Spleen (tissue), 7 donors: ENCODE measurements at regions not wholly inside any gene's neighbourhood (a gene's known extent, or its start where the extent isn't known, plus 50 kb on each side); places are given as distances from the start of the nearest gene placed in this dataset.

Experiments used
- POLR2A ChIP-seq, 3 donors: fragments of 450-650 bp; IDR thresholded peaks; one replicate each; pipeline ENCODE4 v1.5.1; 2017; ENCODE audit warnings: antibody characterized with exemption in 3 of 3, mild to moderate bottlenecking in 1 of 3
- POLR2AphosphoS5 ChIP-seq, 3 donors: sonication (generic); formaldehyde crosslinking; IDR thresholded peaks; one replicate each; pipeline ENCODE4 v1.5.1; 2017; ENCODE audit warnings: antibody characterized with exemption in 3 of 3
- TF ChIP-seq, protein P1 (sequence below), 11 experiments: fragments of 200-600 bp in 7 of 11; fragments of 450-650 bp in 4 of 11; sonication (generic) in 4 of 11; IDR thresholded peaks in 8 of 11; conservative IDR thresholded peaks in 3 of 11; 1 replicate in 7 of 11; 2 replicates in 4 of 11; pipeline versions ENCODE4 v1.4.0 to v1.8.0; 2016 to 2021; ENCODE audit warnings: antibody characterized with exemption in 11 of 11, inconsistent platforms in 4 of 11, mild to moderate bottlenecking in 1 of 11
- donor health status: DM: no; HTN: no; CAD: no; lungs with moderate emphysema.
- donor health status: DM: no; HTN: no; CAD: no.
- donor health status: DM: no; HTN: no; CAD: no.

DNA sequence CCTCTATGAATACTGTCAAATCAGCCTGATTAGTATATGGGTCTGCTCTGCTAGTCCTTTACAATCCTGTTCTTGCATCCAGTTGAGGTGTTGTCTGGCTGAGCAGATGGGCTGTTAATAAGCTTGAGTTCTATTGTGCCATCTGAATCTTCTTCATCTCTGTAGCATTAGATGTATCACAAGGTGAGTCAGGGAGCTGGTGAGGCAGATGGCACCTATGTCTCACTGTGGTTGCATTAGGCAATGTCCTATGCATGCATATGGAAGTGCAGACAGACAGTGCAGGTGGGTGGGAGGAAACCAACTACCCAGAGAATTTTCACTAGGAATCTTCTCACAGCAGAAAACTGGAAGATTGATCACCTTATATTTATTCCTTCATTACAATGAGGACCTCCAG, 165.7 kb upstream of the STXBP6 start:
- no peak for TF ChIP-seq POLR2AphosphoS5 (IDR thresholded peaks at IDR 0.05)
- TF ChIP-seq, protein P1, sequence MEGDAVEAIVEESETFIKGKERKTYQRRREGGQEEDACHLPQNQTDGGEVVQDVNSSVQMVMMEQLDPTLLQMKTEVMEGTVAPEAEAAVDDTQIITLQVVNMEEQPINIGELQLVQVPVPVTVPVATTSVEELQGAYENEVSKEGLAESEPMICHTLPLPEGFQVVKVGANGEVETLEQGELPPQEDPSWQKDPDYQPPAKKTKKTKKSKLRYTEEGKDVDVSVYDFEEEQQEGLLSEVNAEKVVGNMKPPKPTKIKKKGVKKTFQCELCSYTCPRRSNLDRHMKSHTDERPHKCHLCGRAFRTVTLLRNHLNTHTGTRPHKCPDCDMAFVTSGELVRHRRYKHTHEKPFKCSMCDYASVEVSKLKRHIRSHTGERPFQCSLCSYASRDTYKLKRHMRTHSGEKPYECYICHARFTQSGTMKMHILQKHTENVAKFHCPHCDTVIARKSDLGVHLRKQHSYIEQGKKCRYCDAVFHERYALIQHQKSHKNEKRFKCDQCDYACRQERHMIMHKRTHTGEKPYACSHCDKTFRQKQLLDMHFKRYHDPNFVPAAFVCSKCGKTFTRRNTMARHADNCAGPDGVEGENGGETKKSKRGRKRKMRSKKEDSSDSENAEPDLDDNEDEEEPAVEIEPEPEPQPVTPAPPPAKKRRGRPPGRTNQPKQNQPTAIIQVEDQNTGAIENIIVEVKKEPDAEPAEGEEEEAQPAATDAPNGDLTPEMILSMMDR (IDR thresholded peaks at IDR 0.05 in 8 of 11, conservative IDR thresholded peaks at IDR 0.05 in 3 of 11): no peak
- TF ChIP-seq POLR2A (IDR thresholded peaks at IDR 0.05): no peak
